HTR-8/SVneo (cell line): ENCODE measurements at regions not wholly inside any gene's neighbourhood (a gene's known extent, or its start where the extent isn't known, plus 50 kb on each side); places are given as distances from the start of the nearest gene placed in this dataset.

Source experiments
- DNase-seq: peaks from one replicate; pipeline ENCODE4 v3.0.0; 2011; ENCODE audit warnings: low spot score, mixed read lengths; ENCODE audit not compliant: insufficient read length
- FAIRE-seq: peaks from 2 replicates; lab custom pipeline; 2011; peaks lifted over from hg19 to GRCh38; lab: Jason Lieb, UNC

DNA sequence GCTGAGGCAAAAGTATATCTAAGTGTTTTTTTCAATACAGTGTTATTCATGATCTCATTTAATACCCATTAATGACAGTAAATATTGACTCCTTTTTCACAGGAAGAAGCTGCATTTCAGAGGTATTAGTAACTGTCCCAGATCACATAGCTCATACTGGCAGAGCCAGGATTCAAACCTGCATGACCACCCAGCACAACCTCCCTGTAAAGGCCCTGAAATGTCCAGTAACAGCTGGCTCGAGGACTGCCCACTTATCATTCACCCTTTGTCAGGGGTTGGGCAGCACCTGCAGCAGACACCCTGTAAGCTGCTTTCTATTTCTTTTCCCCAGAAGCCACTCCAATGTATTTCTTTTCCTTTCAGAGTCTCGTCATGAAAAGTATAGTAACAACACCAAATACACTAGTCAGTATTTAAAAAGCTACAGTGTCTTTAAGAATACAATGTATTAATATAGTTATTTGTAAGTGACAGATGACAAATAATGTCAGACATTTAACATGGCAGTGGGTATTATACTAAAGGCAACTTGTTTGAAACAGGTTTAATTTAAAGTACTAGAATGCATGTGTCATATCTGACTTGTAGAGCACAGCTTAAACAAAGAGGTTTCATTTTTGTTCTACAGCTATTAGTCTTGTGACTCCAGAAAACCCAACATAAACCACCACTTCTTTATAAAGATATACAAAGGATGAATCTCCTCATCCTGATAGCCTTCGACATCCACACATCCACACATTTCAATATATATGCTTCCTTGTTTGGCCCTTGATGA lies 841.6 kb upstream of the GJE1 start:
- FAIRE-seq (no peak), DNase-seq (no peak)

- FAIRE-seq (no peak), DNase-seq (no peak)
Measured at GRCh38 chr6:141288947-141289346, 843.8 kb upstream of the GJE1 start.

- FAIRE-seq (no peak), DNase-seq (no peak)
Measured at GRCh38 chr6:141282263-141282662, 850.5 kb upstream of the GJE1 start.

DNA sequence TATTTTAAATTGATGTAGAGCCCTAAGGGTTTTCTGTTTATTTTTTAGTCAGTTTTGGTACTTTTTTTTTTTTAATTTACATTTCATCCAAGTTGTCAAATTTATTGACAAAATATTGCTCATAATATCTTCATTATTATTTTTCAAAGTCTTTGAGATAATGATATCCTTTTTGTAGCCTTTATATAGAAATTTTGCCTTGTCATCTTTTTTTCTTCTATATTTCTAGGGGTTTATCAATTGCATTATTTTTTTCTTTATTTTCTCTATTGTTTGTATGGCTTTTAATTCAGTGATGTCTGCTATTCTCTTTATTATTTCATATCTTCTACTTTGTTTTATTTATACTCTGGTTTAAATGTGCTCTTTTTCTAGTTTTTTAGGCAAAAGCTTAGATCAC lies 863.0 kb upstream of the GJE1 start:
- FAIRE-seq (no peak), DNase-seq (no peak)

DNA sequence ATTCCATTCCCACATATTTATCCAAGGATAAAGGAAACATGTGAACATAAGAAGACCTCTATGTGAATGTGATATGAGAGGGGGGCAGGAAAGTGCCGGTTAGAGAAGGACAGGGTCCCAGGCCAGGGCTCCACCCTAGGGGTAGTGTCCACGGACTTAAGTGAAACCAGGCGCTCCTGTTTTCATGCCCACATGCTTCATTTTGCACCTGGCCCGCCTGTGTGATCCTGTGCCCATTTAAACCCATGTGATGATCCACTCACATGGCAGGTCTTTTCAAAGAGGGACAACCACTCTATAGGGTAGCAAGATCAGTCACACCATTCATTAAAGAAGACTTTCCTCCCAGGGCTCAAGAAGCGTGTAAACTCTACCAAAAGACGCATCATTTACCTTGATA lies 865.3 kb upstream of the GJE1 start:
- FAIRE-seq: no peak
- DNase-seq: no peak

- FAIRE-seq (no peak), DNase-seq (no peak)
Measured at GRCh38 chr6:141265756-141266623, 866.7 kb upstream of the GJE1 start.

GRCh38 chr6:141264101-141264500 lies 868.6 kb upstream of the GJE1 start:
- no peak for FAIRE-seq
- DNase-seq: no peak

GRCh38 chr6:141261672-141262060 lies 871.1 kb upstream of the GJE1 start:
- FAIRE-seq (no peak), DNase-seq (no peak)

- FAIRE-seq (no peak), DNase-seq (no peak)
Measured at GRCh38 chr6:141261016-141261671, 871.6 kb upstream of the GJE1 start.

DNA sequence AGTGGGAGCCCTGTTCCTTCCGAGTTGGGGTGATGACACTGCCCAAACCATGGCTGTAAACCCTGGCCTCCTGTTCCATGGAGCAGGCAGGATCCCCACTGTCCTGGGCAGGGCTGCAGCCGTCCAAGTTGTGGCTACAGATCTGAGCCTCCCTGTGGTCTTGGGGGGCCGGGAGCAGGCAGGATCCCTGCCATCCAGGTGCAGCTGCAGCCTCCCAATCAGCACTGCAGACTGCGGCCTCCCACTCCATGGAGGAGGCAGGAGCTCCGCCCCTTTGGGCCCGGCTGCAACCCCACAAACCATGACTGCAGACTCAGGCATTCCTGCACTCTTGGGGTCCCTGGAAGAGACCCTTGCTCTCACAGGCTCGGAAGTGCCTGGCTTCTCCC lies 872.1 kb upstream of the GJE1 start:
- FAIRE-seq: no peak
- no peak for DNase-seq

- FAIRE-seq (no peak), DNase-seq (no peak)
Measured at GRCh38 chr6:141259807-141260206, 872.9 kb upstream of the GJE1 start.

DNA sequence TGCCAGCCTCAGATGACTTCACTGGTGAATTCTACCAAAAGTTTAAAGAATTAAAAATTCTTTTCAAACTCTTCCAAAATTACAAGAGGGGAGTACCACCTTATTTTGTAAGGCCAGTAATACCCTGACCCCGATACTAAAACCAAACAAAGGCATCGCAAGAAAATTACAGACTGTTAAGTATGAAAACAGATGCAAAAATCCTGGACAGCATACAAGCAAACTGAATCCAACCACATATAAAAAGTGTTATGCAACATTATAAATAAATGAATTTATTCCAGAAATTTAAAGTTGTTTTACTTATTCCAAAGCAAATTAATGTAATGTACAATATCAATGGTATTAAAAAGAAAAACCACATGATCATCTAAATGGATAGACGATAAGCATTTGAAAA lies 873.6 kb upstream of the GJE1 start:
- FAIRE-seq (no peak), DNase-seq (no peak)

- DNase-seq (no peak), FAIRE-seq (no peak)
Measured at GRCh38 chr6:141258516-141258915, 874.2 kb upstream of the GJE1 start.

DNA sequence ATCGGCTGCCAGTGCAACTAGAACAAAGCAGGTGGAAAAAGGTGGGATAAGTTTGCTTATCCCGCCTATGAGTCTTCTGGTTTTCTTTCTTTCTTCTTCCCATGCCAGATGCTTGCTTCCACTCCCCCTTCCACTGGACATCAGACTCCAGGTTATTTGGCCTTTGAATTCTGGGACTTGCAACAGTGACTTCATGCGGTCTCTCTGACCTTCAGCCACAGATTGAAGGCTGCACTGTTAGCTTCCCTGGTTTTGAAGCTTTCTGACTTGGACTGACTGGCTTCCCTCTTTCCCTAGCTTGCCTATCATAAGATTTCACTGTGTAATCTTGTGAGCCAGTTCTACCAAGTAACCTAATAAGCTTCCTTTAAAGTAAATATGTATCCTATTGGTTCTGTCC lies 878.4 kb upstream of the GJE1 start:
- DNase-seq: no peak
- no peak for FAIRE-seq

DNA sequence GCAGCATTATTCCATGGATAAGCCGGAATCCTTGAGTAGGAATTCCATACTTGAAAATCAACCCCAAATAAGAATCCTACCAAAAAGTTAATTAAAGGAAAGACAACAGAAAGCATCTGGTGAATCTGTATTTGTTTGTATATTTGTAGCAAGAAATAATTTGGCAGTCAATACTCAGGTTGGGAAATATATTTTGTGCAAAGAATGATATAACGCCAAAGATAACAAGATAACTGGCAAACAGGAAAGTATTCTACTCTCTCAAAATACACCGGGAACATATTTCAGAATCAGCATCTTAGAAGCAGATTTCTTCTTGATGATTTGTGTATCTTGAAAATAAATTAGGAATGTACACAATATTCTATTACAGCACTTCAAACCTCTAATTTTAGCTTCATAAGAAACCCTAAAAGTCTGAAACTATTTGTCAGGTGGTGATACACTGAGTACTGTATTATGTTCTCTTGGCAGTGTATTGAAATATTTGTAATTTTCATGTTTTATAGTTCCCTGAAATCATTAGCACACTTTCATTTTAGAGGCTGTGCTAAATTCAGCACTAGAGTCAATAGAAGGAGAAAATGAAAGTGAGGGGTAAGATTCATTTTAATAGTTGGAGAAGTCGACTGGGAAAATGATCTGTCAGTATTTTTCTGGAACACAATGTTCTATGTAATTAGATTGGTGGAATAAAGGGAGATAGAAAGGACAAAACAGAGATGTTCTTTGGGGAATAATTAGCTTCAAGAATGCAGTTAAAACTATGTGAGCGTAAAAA lies 879.7 kb upstream of the GJE1 start:
- no peak for FAIRE-seq
- no peak for DNase-seq

- FAIRE-seq (no peak), DNase-seq (no peak)
Measured at GRCh38 chr6:141251286-141251685, 881.4 kb upstream of the GJE1 start.

GRCh38 chr6:141248021-141248799 lies 884.5 kb upstream of the GJE1 start:
- FAIRE-seq: no peak

GRCh38 chr6:141244366-141244765 lies 888.4 kb upstream of the GJE1 start:
- no peak for DNase-seq
- FAIRE-seq: no peak

More at GRCh38 chr6:141248021-141248799, 884.5 kb upstream of the GJE1 start:
- no peak for DNase-seq

DNA sequence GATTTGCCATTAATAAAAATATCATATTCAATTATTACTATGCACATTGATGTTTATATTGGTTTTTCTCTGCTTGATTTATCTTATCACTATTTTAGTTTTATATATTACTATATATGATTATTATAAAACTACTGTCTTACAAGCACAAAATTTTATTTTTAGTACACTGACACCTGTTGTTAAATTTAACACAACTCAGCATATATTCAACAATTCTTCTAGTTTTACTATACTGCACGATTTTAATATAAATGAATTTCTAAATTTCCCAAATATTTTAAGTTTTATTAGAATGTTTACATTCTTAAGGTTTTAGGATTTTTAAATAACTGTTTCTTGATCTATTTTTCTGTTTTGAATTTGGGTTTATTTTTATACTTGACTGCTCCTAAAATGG lies 889.8 kb upstream of the GJE1 start:
- FAIRE-seq: no peak
- no peak for DNase-seq

- DNase-seq: no peak
- FAIRE-seq: no peak
Measured at GRCh38 chr6:141229296-141229695, 903.4 kb upstream of the GJE1 start.
